ENCODE measurements at regions not wholly inside any gene's neighbourhood (a gene's known extent, or its start where the extent isn't known, plus 50 kb on each side); places are given as distances from the start of the nearest gene placed in this dataset.

DNA sequence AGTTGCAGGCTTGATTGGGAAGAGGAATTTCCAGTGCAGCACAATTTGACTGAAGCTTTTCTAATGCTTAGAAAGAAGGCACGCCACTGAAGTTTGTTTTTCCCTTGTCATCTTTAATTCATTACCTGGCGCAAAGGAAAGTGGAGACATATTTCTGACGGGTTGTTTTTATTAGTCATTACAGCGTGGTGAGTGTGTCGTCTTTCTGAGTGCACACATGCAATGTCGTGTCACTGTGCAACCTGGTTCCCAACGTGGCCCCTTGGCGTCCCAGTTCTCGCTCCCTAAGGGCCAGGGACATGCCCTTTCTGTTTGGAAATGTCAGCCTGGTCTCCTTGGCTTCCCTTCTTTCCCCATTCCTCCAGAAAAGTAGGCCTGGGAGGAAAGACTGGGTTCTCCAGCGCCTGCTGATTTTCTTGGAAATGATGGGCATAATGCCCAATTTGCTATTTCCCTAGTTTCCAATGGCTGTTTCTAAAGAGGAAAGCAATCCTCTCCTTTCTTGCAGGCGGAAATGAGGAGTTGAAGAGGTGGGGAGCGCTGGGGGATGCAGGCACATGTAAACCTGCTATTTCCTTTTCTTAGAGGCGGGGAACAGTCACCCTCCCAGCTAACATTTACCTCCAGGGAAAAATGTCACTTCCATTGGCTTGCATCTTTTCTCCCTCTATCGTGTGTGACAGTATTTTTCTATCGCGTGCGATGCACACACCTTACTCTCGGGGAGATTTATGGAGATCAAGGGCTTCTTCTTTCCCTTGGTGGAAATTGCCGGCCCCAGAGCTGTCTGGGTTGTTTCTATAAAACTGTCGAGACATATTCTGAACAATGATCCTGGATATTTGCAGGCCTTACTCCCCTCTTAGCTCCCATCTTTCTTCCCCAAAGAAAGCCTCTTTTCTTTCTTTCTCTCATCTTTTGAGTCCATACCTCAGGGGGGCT, 249.8 kb downstream of the ARHGAP12 start:
- TF ChIP-seq EZH2phosphoT487 (IDR thresholded peaks at IDR 0.05; ENCODE audit: borderline replicate concordance, low read length): no peak
- no peak for TF ChIP-seq CTCF (IDR thresholded peaks at IDR 0.05; ENCODE audit: low read depth, low read length, poor library complexity, severe bottlenecking)
